Stomach smooth muscle (tissue), 2 donors: ENCODE measurements at regions not wholly inside any gene's neighbourhood (a gene's known extent, or its start where the extent isn't known, plus 50 kb on each side); places are given as distances from the start of the nearest gene placed in this dataset.

Experiments
- H3K27ac ChIP-seq: one replicate; pipeline ENCODE4 v1.7.0; 2013; ENCODE audit warnings: mild to moderate bottlenecking, low read length, inconsistent platforms
- H3K27me3 ChIP-seq, 2 donors: one replicate each; pipeline ENCODE4 v1.7.0; 2013; ENCODE audit warnings: low read length in 2 of 2; ENCODE audit not compliant: insufficient read depth in 2 of 2, control insufficient read depth in 1 of 2
- H3K36me3 ChIP-seq, 2 donors: one replicate each; pipeline ENCODE4 v1.7.0; 2013; ENCODE audit warnings: low read length in 2 of 2; ENCODE audit not compliant: control insufficient read depth in 2 of 2, insufficient read depth in 2 of 2
- H3K4me1 ChIP-seq: one replicate; pipeline ENCODE4 v1.7.0; 2013; ENCODE audit warnings: low read length; ENCODE audit not compliant: control insufficient read depth, insufficient read depth
- H3K4me3 ChIP-seq, 2 donors: one replicate each; pipeline ENCODE4 v1.7.0; 2013; ENCODE audit warnings: low read length in 2 of 2
- H3K9ac ChIP-seq, 2 donors: one replicate each; pipeline ENCODE4 v1.7.0; 2013; ENCODE audit warnings: low read length in 2 of 2, mild to moderate bottlenecking in 1 of 2
- H3K9me3 ChIP-seq, 2 donors: one replicate each; pipeline ENCODE4 v1.7.0; 2013; ENCODE audit warnings: low read length in 2 of 2; ENCODE audit not compliant: control insufficient read depth in 2 of 2
- donor health status: healthy.
- donor health status: Pancreatic carcinoma.

DNA sequence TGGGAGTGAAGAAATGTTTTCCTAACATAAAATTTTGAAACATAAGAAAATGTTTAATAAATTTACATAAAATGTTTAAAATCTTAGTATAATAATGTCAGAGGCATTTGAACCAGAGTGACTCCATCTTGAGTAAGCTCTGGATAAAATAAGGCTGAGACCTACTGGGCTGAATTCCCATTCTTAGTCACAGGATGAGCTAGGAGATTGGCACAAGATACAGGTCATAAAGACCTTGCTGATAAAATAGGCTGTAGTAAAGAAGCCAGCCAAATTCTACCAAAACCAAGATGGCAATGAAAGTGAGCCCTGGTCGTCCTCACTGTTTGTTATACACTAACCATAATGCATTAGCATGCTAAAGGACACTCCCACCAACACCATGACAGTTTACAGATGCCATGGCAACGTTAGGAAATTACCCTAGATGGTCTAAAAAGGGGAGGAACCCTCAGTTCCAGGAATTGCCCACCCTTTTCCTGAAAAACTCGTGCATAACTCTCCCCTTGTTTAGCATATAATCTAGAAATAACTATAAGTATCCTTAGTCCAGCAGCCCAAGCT, 1184.0 kb downstream of the UQCRFS1 start:
- peaks cover 0 to 2% of the 10 kb centered on the region in 2 donors for H3K9me3 ChIP-seq
- H3K36me3 ChIP-seq: no peaks in the 10 kb centered on the region
- no peak overlapping the region for H3K4me3 ChIP-seq
- no peak overlapping the region for H3K9ac ChIP-seq
- H3K27ac ChIP-seq: no peak overlapping the region
- no peaks in the 10 kb centered on the region for H3K4me1 ChIP-seq
- H3K27me3 ChIP-seq: no peaks in the 10 kb centered on the region

DNA sequence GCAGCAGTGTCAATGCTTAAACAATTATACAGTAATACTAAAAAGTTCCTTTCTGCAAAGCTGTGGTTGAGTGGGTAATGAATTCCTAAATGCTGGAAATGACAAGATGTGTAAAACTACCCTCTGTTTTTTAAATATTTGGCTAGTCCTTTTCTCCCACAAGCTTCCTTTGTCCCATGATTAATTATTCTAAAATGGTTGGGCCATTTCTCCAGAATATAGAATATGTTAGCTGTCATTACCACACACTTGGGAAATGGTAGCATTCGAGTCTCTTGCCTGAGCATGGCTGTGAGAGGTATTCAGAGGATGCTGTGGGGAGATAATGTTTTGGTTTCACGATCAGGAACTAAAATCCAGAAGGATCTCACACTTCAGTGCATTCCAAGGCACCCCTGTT, 1185.8 kb downstream of the UQCRFS1 start:
- Histone ChIP-seq H3K9ac (no peak overlapping the region), H3K27me3 (no peaks in the 10 kb centered on the region), H3K4me3 (no peak overlapping the region), H3K9me3 (no peaks in the 10 kb centered on the region), H3K36me3 (no peaks in the 10 kb centered on the region), H3K27ac (no peak overlapping the region), H3K4me1 (no peaks in the 10 kb centered on the region)

DNA sequence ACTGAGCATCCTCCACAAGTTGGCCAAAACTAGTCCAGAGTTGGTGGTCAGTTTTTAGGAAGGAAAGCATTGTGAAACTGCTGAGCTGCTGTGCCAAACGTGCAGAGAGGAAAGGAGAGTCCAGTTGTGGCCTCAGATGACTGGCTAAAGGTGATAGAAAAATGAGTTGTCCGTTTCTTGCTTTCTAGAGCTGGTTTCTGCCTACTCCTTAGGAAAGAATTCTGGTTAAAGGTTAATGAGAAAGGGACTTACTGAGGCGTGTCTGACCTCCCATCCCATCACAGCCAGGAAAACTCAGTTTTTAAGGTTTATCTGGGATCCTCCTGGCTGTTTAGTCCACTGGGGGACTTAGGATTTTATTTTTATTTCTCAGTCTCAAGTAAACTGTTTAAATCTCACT, 1186.3 kb downstream of the UQCRFS1 start:
- Histone ChIP-seq H3K36me3 (no peaks in the 10 kb centered on the region), H3K4me1 (no peaks in the 10 kb centered on the region), H3K27me3 (no peaks in the 10 kb centered on the region), H3K4me3 (no peak overlapping the region), H3K27ac (no peak overlapping the region), H3K9me3 (no peaks in the 10 kb centered on the region), H3K9ac (no peak overlapping the region)

DNA sequence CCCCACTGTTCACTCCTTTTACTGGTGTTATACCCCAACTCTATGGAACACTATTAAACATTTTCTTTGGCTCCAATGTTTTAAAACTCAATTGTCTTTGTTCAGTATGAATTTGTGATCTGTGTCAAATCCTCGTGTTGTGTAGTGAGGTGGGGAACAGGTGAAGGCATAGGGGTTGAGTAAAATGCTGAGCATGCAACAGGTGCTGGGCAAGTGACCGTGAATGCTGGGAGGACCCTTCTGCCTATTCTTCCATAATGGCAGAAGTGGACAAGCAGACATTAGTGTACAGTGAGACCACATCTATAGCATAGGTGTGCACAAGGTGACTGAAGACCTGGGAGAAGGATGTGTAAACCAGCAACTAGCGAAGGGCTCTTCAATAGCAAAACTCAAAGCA, 1188.0 kb downstream of the UQCRFS1 start:
- H3K36me3 ChIP-seq: no peaks in the 10 kb centered on the region
- H3K27me3 ChIP-seq: no peaks in the 10 kb centered on the region
- no peaks in the 10 kb centered on the region for H3K4me1 ChIP-seq
- no peak overlapping the region for H3K9ac ChIP-seq
- no peak overlapping the region for H3K27ac ChIP-seq
- no peaks in the 10 kb centered on the region for H3K9me3 ChIP-seq
- no peak overlapping the region for H3K4me3 ChIP-seq

DNA sequence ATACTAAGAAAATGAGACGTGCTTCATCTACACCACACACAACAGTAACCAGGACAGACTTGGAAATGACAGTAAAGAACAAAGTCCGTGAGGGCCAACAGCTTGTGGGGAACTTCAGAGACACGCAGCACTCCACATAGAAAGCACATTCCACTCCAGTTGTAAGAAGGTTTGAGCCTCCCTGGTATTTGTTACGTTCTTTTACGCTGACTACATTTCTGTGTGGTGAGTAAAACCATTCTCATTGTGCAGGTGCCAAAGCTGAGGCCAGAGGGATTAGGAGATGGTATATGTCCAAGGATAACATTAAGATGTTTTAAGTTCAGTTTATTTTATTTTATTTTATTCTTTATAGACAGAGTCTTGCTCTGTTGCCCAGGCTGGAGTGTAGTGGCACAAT, 1189.9 kb downstream of the UQCRFS1 start:
- H3K27ac ChIP-seq: no peak overlapping the region
- no peaks in the 10 kb centered on the region for H3K36me3 ChIP-seq
- H3K4me1 ChIP-seq: no peaks in the 10 kb centered on the region
- no peaks in the 10 kb centered on the region for H3K27me3 ChIP-seq
- H3K9ac ChIP-seq: no peak overlapping the region
- no peak overlapping the region for H3K4me3 ChIP-seq
- no peaks in the 10 kb centered on the region for H3K9me3 ChIP-seq

DNA sequence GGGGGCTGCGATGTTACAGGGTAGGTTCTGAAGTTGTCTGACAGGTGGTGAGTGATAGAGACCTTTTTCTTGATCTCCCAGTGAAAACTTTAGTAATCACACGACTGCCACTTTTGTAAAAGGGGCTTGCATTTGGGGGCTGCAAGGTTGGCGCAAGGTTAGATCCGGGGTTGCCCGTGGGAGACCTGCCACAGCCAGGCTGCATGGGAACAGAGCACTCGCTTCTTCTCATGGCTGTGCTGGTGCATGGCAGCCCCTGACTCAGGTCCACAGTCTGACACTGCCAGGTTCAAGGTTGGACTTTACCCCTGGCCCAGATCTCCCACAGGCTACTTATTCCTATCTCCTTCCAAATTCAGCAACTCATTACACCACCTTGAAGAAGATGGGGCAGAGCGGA, 1190.4 kb downstream of the UQCRFS1 start:
- no peak overlapping the region for H3K4me3 ChIP-seq
- H3K9ac ChIP-seq: no peak overlapping the region
- H3K4me1 ChIP-seq: no peaks in the 10 kb centered on the region
- H3K27me3 ChIP-seq: no peaks in the 10 kb centered on the region
- no peaks in the 10 kb centered on the region for H3K9me3 ChIP-seq
- no peak overlapping the region for H3K27ac ChIP-seq
- no peaks in the 10 kb centered on the region for H3K36me3 ChIP-seq

DNA sequence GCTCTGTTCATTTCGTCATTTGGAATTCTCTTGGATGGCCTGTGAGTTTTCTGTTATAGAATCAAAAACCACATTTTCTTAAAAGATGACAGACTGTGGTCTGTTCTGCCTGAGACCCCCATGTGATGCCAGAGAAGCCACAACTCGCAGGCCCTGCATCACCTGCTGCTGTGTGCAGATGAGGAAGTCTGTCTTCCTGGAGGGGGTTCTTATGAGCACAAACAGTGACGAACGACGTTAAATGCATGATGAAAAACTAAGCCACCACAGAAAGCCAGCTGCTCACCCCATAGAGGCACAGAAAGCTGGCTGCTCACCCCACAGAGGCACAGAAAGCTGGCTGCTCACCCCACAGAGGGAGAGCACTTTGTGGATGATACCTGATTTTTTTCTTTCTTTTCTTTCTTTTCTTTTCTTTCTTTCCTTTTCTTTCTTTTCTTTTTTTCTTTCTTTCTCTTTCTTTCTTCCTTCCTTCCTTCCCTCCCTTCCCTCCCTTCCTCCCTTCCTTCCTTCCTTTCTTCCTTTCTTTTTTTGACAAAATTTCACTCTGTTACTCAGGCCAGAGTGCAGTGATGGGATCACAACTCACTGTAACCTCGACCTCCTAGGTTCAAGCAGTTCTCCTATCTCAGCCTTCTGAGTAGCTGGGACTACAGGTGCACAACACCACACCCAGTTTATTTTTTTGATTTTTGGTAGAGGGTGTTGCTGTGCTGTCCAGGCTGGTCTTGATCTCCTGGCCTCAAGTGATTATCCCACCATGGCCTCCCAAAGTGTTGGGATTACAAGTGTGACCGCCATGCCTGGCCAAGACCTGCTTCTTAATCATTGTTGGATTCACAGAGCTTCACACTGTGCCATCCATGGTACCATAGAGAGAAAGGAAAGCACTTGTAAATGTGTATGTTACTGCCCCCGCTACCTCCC, 1191.4 kb downstream of the UQCRFS1 start:
- H3K36me3 ChIP-seq: no peaks in the 10 kb centered on the region
- no peak overlapping the region for H3K4me3 ChIP-seq
- H3K27me3 ChIP-seq: no peaks in the 10 kb centered on the region
- H3K9me3 ChIP-seq: no peaks in the 10 kb centered on the region
- H3K4me1 ChIP-seq: no peaks in the 10 kb centered on the region
- no peak overlapping the region for H3K9ac ChIP-seq
- H3K27ac ChIP-seq: no peak overlapping the region

DNA sequence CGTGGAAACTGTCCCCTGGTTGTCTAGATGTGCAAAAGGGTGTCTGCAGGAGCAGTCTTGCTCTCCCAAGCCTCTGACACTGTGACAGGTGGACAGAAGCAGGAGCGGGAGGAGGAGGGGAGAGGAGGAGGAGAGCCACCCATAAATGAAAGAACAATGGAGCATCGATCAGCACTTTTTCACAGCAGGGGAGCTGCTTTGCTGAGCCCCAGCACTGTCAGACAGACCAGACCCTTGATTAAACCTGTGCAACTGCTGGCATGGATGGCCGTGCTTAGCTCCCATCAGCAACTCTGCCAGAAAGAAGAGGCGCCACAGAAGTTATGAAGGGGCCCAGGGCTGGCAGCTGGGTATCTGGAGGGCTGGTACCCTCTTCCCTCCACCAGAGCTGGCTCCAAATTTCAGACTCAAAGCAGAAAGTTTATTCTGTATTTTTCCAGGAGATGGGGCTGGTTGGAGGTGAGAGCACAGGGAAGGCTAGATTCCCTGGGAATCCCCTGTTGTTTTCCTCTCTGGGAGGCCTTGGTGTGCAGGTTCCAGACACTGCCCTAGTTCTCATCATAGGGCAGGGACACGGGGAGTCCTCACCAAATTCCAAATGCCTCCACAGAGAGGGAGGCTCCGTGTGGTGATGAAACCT, 1192.2 kb downstream of the UQCRFS1 start:
- Histone ChIP-seq H3K27me3 (no peaks in the 10 kb centered on the region), H3K9me3 (no peaks in the 10 kb centered on the region)

DNA sequence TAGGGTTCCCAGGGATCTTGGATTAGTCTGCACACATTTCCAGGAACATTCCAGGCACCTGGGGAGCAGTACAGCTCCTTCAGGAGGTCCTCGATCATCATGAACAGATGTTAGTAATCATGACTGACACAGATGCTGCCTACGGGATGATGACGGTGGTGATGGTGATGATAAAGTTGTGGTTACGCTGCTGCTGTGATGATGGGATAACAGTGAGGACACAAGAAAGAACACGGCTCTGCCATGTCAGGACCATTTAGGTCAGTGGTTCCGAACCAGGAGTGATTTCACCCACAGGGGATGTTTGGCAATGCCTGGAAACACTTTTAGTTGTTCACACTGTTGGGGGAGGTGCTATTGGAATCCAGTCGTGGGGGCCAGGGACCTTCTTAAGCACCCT, 1193.0 kb downstream of the UQCRFS1 start:
- Histone ChIP-seq H3K27me3 (no peaks in the 10 kb centered on the region), H3K4me1 (no peaks in the 10 kb centered on the region), H3K36me3 (no peaks in the 10 kb centered on the region), H3K4me3 (no peak overlapping the region), H3K9me3 (no peaks in the 10 kb centered on the region), H3K9ac (no peak overlapping the region), H3K27ac (no peak overlapping the region)

More for the DNA sequence above, 1192.2 kb downstream of the UQCRFS1 start:
- no peaks in the 10 kb centered on the region for H3K36me3 ChIP-seq
- no peaks in the 10 kb centered on the region for H3K4me1 ChIP-seq
- H3K27ac ChIP-seq: no peak overlapping the region
- no peak overlapping the region for H3K4me3 ChIP-seq
- no peak overlapping the region for H3K9ac ChIP-seq

DNA sequence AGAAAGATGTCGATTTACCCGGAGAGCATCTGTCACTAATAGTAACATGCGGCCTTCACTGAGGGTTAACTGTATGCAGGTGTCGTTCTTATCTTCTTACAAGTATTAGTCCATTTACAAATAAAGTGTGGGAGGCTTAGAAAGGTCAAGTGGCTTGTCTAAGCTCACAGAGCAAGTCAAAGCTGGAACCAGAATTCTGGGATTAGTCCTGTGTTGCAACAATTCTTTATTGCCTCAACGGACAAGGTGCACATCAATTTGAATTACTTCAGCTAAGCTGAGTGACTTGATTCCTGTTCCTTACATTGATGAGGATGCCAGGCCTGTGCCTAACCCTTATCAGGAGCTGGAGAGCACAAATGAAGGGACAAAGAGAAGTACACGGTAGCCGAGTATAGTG, 1193.6 kb downstream of the UQCRFS1 start:
- Histone ChIP-seq H3K4me1 (no peaks in the 10 kb centered on the region), H3K27me3 (no peaks in the 10 kb centered on the region), H3K9ac (no peak overlapping the region), H3K27ac (no peak overlapping the region), H3K36me3 (no peaks in the 10 kb centered on the region), H3K4me3 (no peak overlapping the region), H3K9me3 (no peaks in the 10 kb centered on the region)

DNA sequence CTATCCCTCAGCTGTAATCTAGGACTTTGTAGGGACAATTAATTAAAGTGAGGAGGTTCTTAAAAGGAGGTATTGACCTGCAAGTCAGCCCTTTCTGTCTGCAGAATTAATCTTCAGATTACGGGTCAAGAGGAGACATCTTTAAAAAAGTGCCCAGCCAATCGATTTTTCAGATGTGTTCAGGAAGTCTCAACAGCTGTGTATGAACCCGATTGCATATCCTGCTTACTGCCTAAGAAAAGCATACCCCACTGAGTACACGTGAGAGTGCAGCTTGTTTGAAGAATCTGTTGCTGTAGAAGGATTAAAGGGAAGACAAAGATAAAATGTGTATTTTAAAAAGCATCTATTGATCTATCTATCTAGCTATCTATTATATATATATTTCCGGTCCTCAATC, 1194.5 kb downstream of the UQCRFS1 start:
- H3K27me3 ChIP-seq: no peaks in the 10 kb centered on the region
- H3K9me3 ChIP-seq: no peaks in the 10 kb centered on the region
- no peak overlapping the region for H3K9ac ChIP-seq
- H3K27ac ChIP-seq: no peak overlapping the region
- H3K4me3 ChIP-seq: no peak overlapping the region
- no peaks in the 10 kb centered on the region for H3K36me3 ChIP-seq
- no peaks in the 10 kb centered on the region for H3K4me1 ChIP-seq
